Breast epithelium (tissue), 4 donors: ENCODE measurements at regions not wholly inside any gene's neighbourhood (a gene's known extent, or its start where the extent isn't known, plus 50 kb on each side); places are given as distances from the start of the nearest gene placed in this dataset.

Experiments
- DNase-seq, 2 donors: peaks; one replicate each; pipeline ENCODE4 v3.0.0-alpha.2; 2019; ENCODE audit warnings: low spot score in 2 of 2
- H3K27ac ChIP-seq, 2 donors: fragments of 200-600 bp; sonication (generic) in 1 of 2; one replicate each; pipeline ENCODE4 v1.5.1; 2016 to 2019; ENCODE audit warnings: mild to moderate bottlenecking in 1 of 2
- H3K27me3 ChIP-seq, 2 donors: fragments of 200-600 bp; sonication (generic) in 1 of 2; one replicate each; pipeline versions ENCODE4 v1.5.1 to v1.6.0; 2017 to 2019; ENCODE audit warnings: control low read depth in 1 of 2, mild to moderate bottlenecking in 1 of 2
- H3K36me3 ChIP-seq: fragments of 200-600 bp; one replicate; pipeline ENCODE4 v1.5.1; 2019
- H3K4me1 ChIP-seq, 2 donors: fragments of 200-600 bp; sonication (generic); one replicate each; pipeline ENCODE4 v1.5.1; 2016 to 2019; ENCODE audit warnings: control low read depth in 1 of 2
- H3K4me3 ChIP-seq, 3 donors: fragments of 200-600 bp; sonication (generic); 1 replicate in 2 of 3; 2 replicates in 1 of 3; pipeline ENCODE4 v1.5.1; 2016 to 2019; ENCODE audit warnings: mild to moderate bottlenecking in 3 of 3, moderate library complexity in 2 of 3
- H3K9me3 ChIP-seq, 2 donors: fragments of 200-600 bp; sonication (generic) in 1 of 2; one replicate each; pipeline ENCODE4 v1.5.1; 2016 to 2019; ENCODE audit warnings: control low read depth in 1 of 2
- CTCF ChIP-seq, 3 donors: fragments of 450-650 bp; IDR thresholded peaks; one replicate each; pipeline ENCODE4 v1.5.1; 2016 to 2017; ENCODE audit warnings: antibody characterized with exemption in 3 of 3, mild to moderate bottlenecking in 3 of 3, moderate library complexity in 3 of 3
- POLR2A ChIP-seq: fragments of 450-650 bp; IDR thresholded peaks from one replicate; pipeline ENCODE4 v1.6.1; 2016; ENCODE audit warnings: antibody characterized with exemption, mild to moderate bottlenecking, moderate library complexity
- POLR2AphosphoS5 ChIP-seq, 3 donors: sonication (generic); formaldehyde crosslinking; IDR thresholded peaks; one replicate each; pipeline ENCODE4 v1.6.1; 2017; ENCODE audit warnings: antibody characterized with exemption in 3 of 3
- intact Hi-C: fragments of 100-400 bp; cut with DNase I; formaldehyde crosslinking; loops from one replicate; pipeline ENCODE4 v1.15.1; 2023; ENCODE audit warnings: low total_unique reads

- no peaks in the 10 kb centered on the region for H3K36me3 ChIP-seq
- TF ChIP-seq CTCF (IDR thresholded peaks at IDR 0.05) (no peak), POLR2AphosphoS5 (IDR thresholded peaks at IDR 0.05) (no peak), POLR2A (no peak)
- no peak overlapping the region for H3K27ac ChIP-seq
- DNase-seq, result no peak
- no peaks in the 10 kb centered on the region for H3K9me3 ChIP-seq
- H3K4me1 ChIP-seq, result no peaks in the 10 kb centered on the region
- H3K4me3 ChIP-seq, result no peak overlapping the region
- H3K27me3 ChIP-seq, result no peaks in the 10 kb centered on the region
- intact Hi-C loops, result no loop called here
Observed at GRCh38 chr6:93917216-93917615, 497.9 kb upstream of the EPHA7 start.

GRCh38 chr6:93916716-93917115 is 497.4 kb upstream of the EPHA7 start:
- TF ChIP-seq POLR2AphosphoS5 (IDR thresholded peaks at IDR 0.05), result no peak
- no peak for TF ChIP-seq CTCF (IDR thresholded peaks at IDR 0.05)
- Histone ChIP-seq H3K4me1 (no peaks in the 10 kb centered on the region), H3K4me3 (no peak overlapping the region), H3K36me3 (no peaks in the 10 kb centered on the region), H3K9me3 (no peaks in the 10 kb centered on the region), H3K27ac (no peak overlapping the region), H3K27me3 (no peaks in the 10 kb centered on the region)
- intact Hi-C loops, result no loop called here
- no peak for DNase-seq

GRCh38 chr6:93915961-93916360 is 496.6 kb upstream of the EPHA7 start:
- Histone ChIP-seq H3K9me3 (no peaks in the 10 kb centered on the region), H3K27me3 (no peaks in the 10 kb centered on the region), H3K4me1 (no peaks in the 10 kb centered on the region), H3K4me3 (no peak overlapping the region), H3K27ac (no peak overlapping the region), H3K36me3 (no peaks in the 10 kb centered on the region)
- intact Hi-C loops, result no loop called here
- DNase-seq, result no peak
- TF ChIP-seq POLR2AphosphoS5 (IDR thresholded peaks at IDR 0.05) (no peak), CTCF (IDR thresholded peaks at IDR 0.05) (no peak), POLR2A (no peak)

- H3K4me3 ChIP-seq, result no peak overlapping the region
- H3K36me3 ChIP-seq, result no peaks in the 10 kb centered on the region
- TF ChIP-seq POLR2AphosphoS5 (IDR thresholded peaks at IDR 0.05) (no peak), CTCF (IDR thresholded peaks at IDR 0.05) (no peak), POLR2A (no peak)
- no peaks in the 10 kb centered on the region for H3K4me1 ChIP-seq
- no peaks in the 10 kb centered on the region for H3K27me3 ChIP-seq
- DNase-seq, result no peak
- intact Hi-C loops, result no loop called here
- no peaks in the 10 kb centered on the region for H3K9me3 ChIP-seq
- H3K27ac ChIP-seq, result no peak overlapping the region
Observed at GRCh38 chr6:93902517-93902916, 483.2 kb upstream of the EPHA7 start.

GRCh38 chr6:93900142-93900541 is 480.8 kb upstream of the EPHA7 start:
- Histone ChIP-seq H3K27me3 (no peaks in the 10 kb centered on the region), H3K36me3 (no peaks in the 10 kb centered on the region), H3K4me1 (no peaks in the 10 kb centered on the region), H3K9me3 (no peaks in the 10 kb centered on the region), H3K4me3 (no peak overlapping the region), H3K27ac (no peak overlapping the region)
- DNase-seq, result no peak
- TF ChIP-seq POLR2AphosphoS5 (IDR thresholded peaks at IDR 0.05), result no peak
- TF ChIP-seq CTCF (IDR thresholded peaks at IDR 0.05), result no peak
- TF ChIP-seq POLR2A, result no peak
- intact Hi-C loops, result no loop called here
